NCI-H2081 treated with DMSO at 0.1 percent for 48 hours (cell line): ENCODE measurements at regions not wholly inside any gene's neighbourhood (a gene's known extent, or its start where the extent isn't known, plus 50 kb on each side); places are given as distances from the start of the nearest gene placed in this dataset.
"Not testable (repeated sequence)": the region's sequence is repeated elsewhere in the genome, so short reads cannot be mapped to it uniquely, and the experiment has no call there.

Experiments
- DNase-seq: peaks from one replicate; lab custom pipeline; 2025; lab: John Stamatoyannopoulos, UW

GRCh38 chr2:53536583-53537361 lies 230.8 kb upstream of the CHAC2 start:
- DNase-seq = no peak

GRCh38 chr2:53535234-53535840 lies 232.3 kb upstream of the CHAC2 start:
- no peak for DNase-seq

GRCh38 chr2:53530126-53530525 lies 237.5 kb upstream of the CHAC2 start:
- DNase-seq = no peak

GRCh38 chr2:53527056-53527455 lies 240.5 kb upstream of the CHAC2 start:
- DNase-seq = no peak

- peak; percentile 54 for DNase-seq
Measured at GRCh38 chr2:53519918-53520841, 247.4 kb upstream of the CHAC2 start.

GRCh38 chr2:53517406-53517805 lies 250.2 kb upstream of the CHAC2 start:
- DNase-seq = no peak

GRCh38 chr2:53516650-53517049 lies 251.0 kb upstream of the CHAC2 start:
- no peak for DNase-seq

- no peak for DNase-seq
Measured at GRCh38 chr2:53515435-53516332, 251.9 kb upstream of the CHAC2 start.

- no peak for DNase-seq
Measured at GRCh38 chr2:53513167-53513666, 254.4 kb upstream of the CHAC2 start.

- no peak for DNase-seq
Measured at GRCh38 chr2:53512071-53512826, 255.4 kb upstream of the CHAC2 start.

- no peak for DNase-seq
Measured at GRCh38 chr2:53511549-53511948, 256.1 kb upstream of the CHAC2 start.

- DNase-seq = no peak
Measured at GRCh38 chr2:53510401-53510800, 257.2 kb upstream of the CHAC2 start.

GRCh38 chr2:53509831-53510388 lies 257.7 kb upstream of the CHAC2 start:
- DNase-seq = no peak

- DNase-seq = no peak
Measured at GRCh38 chr2:53508667-53509066, 258.9 kb upstream of the CHAC2 start.

GRCh38 chr2:53507070-53507469 lies 260.5 kb upstream of the CHAC2 start:
- not testable (repeated sequence) for DNase-seq

- no peak for DNase-seq
Measured at GRCh38 chr2:53505826-53506225, 261.8 kb upstream of the CHAC2 start.

GRCh38 chr2:53504507-53504906 lies 263.1 kb upstream of the CHAC2 start:
- DNase-seq = no peak

GRCh38 chr2:53500181-53500580 lies 267.4 kb upstream of the CHAC2 start:
- no peak for DNase-seq

GRCh38 chr2:53498210-53498609 lies 269.4 kb upstream of the CHAC2 start:
- no peak for DNase-seq

- no peak for DNase-seq
Measured at GRCh38 chr2:53497020-53497419, 270.6 kb upstream of the CHAC2 start.
